PC-9 (cell line): ENCODE measurements at regions not wholly inside any gene's neighbourhood (a gene's known extent, or its start where the extent isn't known, plus 50 kb on each side); places are given as distances from the start of the nearest gene placed in this dataset.

ENCODE experiments used
- BruUV-seq: library from RNA; stranded (reverse); fragments of 400-500 nt; replicated peaks from 2 replicates; lab custom pipeline; 2021; lab: Mats Ljungman, UMichigan
- CTCF ChIA-PET: fragments of 300-600 bp; sonication (Branson Sonifier 250); formaldehyde crosslinking; loops from one replicate; lab custom pipeline; 2022; ENCODE audit warnings: antibody characterized with exemption; lab: Charles Lee
- POLR2A ChIA-PET: fragments of 300-600 bp; sonication (Branson Sonifier 250); formaldehyde crosslinking; loops from one replicate; lab custom pipeline; 2022; ENCODE audit warnings: antibody characterized with exemption; ENCODE audit not compliant: unreplicated experiment; lab: Charles Lee
- DNase-seq, 2 experiments: peaks; one replicate each; pipeline versions ENCODE4 v3.0.0 to v3.0.0-alpha.2; 2015 to 2022; ENCODE audit warnings: mixed read lengths in 1 of 2
- H2AFZ ChIP-seq: fragments of 200-600 bp; sonication (generic); 2 replicates; pipeline ENCODE4 v1.8.1; 2017; ENCODE audit warnings: antibody characterized with exemption
- H3F3A ChIP-seq: fragments of 200-600 bp; sonication (generic); 2 replicates; pipeline ENCODE4 v1.8.1; 2017; ENCODE audit warnings: antibody characterized with exemption, mild to moderate bottlenecking, low read depth; ENCODE audit not compliant: insufficient read depth
- H3K27ac ChIP-seq: fragments of 200-600 bp; sonication (generic); 2 replicates; pipeline ENCODE4 v1.6.1; 2016; ENCODE audit warnings: mixed run types
- H3K27me3 ChIP-seq: fragments of 200-600 bp; sonication (generic); 2 replicates; pipeline ENCODE4 v1.6.1; 2016; ENCODE audit warnings: low read depth, mixed run types; ENCODE audit not compliant: insufficient read depth
- H3K36me3 ChIP-seq: fragments of 200-600 bp; sonication (generic); 2 replicates; pipeline ENCODE4 v1.6.1; 2016; ENCODE audit warnings: low read depth, mixed run types
- H3K4me1 ChIP-seq: fragments of 200-600 bp; sonication (generic); replicated peaks from 2 replicates; pipeline ENCODE4 v1.6.1; 2016; ENCODE audit warnings: mixed run types; ENCODE audit not compliant: insufficient read depth
- H3K4me2 ChIP-seq: fragments of 200-600 bp; sonication (generic); 2 replicates; pipeline ENCODE4 v1.6.1; 2017; ENCODE audit warnings: mixed run types
- H3K4me3 ChIP-seq: fragments of 200-600 bp; sonication (generic); 2 replicates; pipeline ENCODE4 v1.6.1; 2016; ENCODE audit warnings: mixed run types
- H3K79me2 ChIP-seq: fragments of 200-600 bp; sonication (generic); 2 replicates; pipeline ENCODE4 v1.6.1; 2017; ENCODE audit warnings: low read depth, mixed run types
- H3K9me2 ChIP-seq: fragments of 200-600 bp; sonication (generic); 2 replicates; pipeline ENCODE4 v1.8.1; 2017; ENCODE audit warnings: mild to moderate bottlenecking; ENCODE audit not compliant: insufficient read depth
- H3K9me3 ChIP-seq: fragments of 200-600 bp; sonication (generic); 2 replicates; pipeline ENCODE4 v1.8.1; 2016; ENCODE audit warnings: low read depth; ENCODE audit not compliant: insufficient read depth
- H4K20me1 ChIP-seq: fragments of 200-600 bp; sonication (generic); 2 replicates; pipeline ENCODE4 v1.8.1; 2017; ENCODE audit not compliant: insufficient read depth
- CTCF ChIP-seq: fragments of 200-600 bp; sonication (generic); conservative IDR thresholded peaks from 2 replicates; pipeline ENCODE4 v1.6.1; 2017; ENCODE audit warnings: mixed run types, antibody characterized with exemption, mild to moderate bottlenecking, moderate library complexity
- EZH2 ChIP-seq: fragments of 200-600 bp; sonication (generic); IDR thresholded peaks from 2 replicates; pipeline ENCODE4 v1.8.0; 2017; ENCODE audit warnings: antibody characterized with exemption, low read depth
- intact Hi-C: fragments of 100-400 bp; cut with micrococcal nuclease; formaldehyde crosslinking; loops from one replicate; pipeline ENCODE4 v1.10.0; 2022; ENCODE audit not compliant: unreplicated experiment

DNA sequence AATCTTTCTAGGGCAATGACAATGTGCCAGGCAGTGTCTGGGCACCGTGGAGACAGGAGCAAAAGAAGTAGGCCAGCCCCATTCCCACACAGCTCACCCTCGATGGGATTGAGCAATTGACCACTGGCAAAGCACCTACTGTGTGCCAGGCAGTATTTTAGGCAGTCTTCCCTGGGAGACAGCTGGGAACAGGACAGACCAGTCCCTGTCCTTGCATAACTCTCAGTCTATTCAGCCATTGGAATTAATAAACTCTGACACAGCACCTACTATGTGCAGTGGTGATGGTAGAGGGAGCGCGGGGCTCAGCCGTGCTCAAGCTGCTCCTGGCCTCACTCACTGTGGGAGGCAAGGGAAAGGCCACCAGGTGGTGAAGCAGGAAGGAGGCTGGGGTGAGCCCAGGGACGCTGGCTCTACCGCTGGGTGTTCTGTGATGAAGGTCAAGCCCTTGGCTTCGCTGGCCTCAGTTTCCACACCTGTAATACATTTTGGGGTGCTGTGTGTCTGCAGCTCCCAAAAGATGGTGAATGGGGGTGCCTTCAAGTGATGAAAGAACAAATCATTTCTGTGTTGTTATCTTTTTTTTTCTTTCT, 122.3 kb upstream of the PMEPA1 start:
- H3K9me2 ChIP-seq = no peaks in the 10 kb centered on the region
- H3K4me3 ChIP-seq = no peak overlapping the region
- intact Hi-C loops = no loop called here
- H3K36me3 ChIP-seq = no peaks in the 10 kb centered on the region
- ChIA-PET CTCF (no interaction called here), POLR2A (no interaction called here)
- H3K4me2 ChIP-seq = no peak overlapping the region
- no peak overlapping the region for H2AFZ ChIP-seq
- H3K4me1 ChIP-seq = no peaks in the 10 kb centered on the region
- H4K20me1 ChIP-seq = no peaks in the 10 kb centered on the region
- H3K79me2 ChIP-seq = no peaks in the 10 kb centered on the region
- DNase-seq = no peak
- H3K27ac ChIP-seq = no peak overlapping the region
- BruUV-seq = no TSS peak
- TF ChIP-seq EZH2 (no peak), CTCF (no peak)
- H3F3A ChIP-seq = no peaks in the 10 kb centered on the region; the same call in 1 of the 2 replicates
- H3K9me3 ChIP-seq = no peaks in the 10 kb centered on the region
- no peaks in the 10 kb centered on the region for H3K27me3 ChIP-seq

- TF ChIP-seq EZH2 = no peak
- no peak overlapping the region for H3K4me2 ChIP-seq
- H3K79me2 ChIP-seq = no peaks in the 10 kb centered on the region
- H3K27ac ChIP-seq = no peak overlapping the region
- H3K27me3 ChIP-seq = no peaks in the 10 kb centered on the region
- ChIA-PET POLR2A (interaction anchor here (0.7 kb wide), 1 partner anchor 98 kb away, joined by 6 read pairs; no protein-coding TSS in a partner anchor), CTCF (no interaction called here)
- no peak overlapping the region for H2AFZ ChIP-seq
- no peak overlapping the region for H3K4me3 ChIP-seq
- no peaks in the 10 kb centered on the region for H3K9me2 ChIP-seq
- H3F3A ChIP-seq = no peaks in the 10 kb centered on the region; the same call in 1 of the 2 replicates
- no peaks in the 10 kb centered on the region for H4K20me1 ChIP-seq
- DNase-seq = peak in 1 of 2 experiments; percentile 19
- no peaks in the 10 kb centered on the region for H3K4me1 ChIP-seq
- BruUV-seq = no TSS peak
- H3K9me3 ChIP-seq = no peaks in the 10 kb centered on the region
- H3K36me3 ChIP-seq = no peaks in the 10 kb centered on the region
- intact Hi-C loops = no loop called here
Measured at GRCh38 chr20:57831326-57831992, 121.6 kb upstream of the PMEPA1 start.

DNA sequence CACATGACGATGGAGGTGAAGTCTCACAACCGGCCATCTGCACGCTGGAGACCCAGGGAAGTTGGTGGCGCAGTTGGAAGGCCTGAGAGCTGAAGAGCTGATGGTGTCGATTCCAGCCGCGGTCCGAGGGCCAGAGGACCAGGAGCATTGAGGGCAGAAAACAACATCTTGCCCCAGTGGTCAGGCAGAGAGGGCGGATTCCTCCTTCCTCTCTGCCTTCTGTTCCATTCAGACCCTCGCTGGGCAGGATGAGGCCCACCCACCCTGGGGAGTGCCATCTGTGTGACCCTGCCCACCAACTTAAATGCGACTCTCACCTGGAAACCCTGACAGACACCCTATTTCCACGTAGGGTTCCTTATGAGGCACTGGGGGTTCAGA, 120.7 kb upstream of the PMEPA1 start:
- Histone ChIP-seq H4K20me1 (no peaks in the 10 kb centered on the region), H3K4me1 (no peaks in the 10 kb centered on the region), H3K9me2 (no peaks in the 10 kb centered on the region), H3K27me3 (no peaks in the 10 kb centered on the region), H3K4me3 (no peak overlapping the region), H3K79me2 (no peaks in the 10 kb centered on the region), H3K4me2 (no peak overlapping the region), H2AFZ (no peak overlapping the region), H3K36me3 (no peaks in the 10 kb centered on the region), H3K27ac (no peak overlapping the region), H3K9me3 (no peaks in the 10 kb centered on the region), H3F3A (no peaks in the 10 kb centered on the region; the same call in 1 of the 2 replicates)
- ChIA-PET POLR2A (interaction anchor here (0.6 to 0.7 kb wide), 2 partner anchors 97 to 121 kb away, joined by 4 to 6 read pairs; partner anchors contain the start of gene PMEPA1), CTCF (no interaction called here)
- DNase-seq = no peak
- BruUV-seq = no TSS peak
- no peak for TF ChIP-seq CTCF
- intact Hi-C loops = no loop called here
